Endothelial cell of umbilical vein (primary cell): ENCODE measurements at regions not wholly inside any gene's neighbourhood (a gene's known extent, or its start where the extent isn't known, plus 50 kb on each side); places are given as distances from the start of the nearest gene placed in this dataset.

Source experiments
- BruUV-seq: library from RNA; stranded (reverse); fragments of 400-500 nt; replicated peaks from 2 replicates; lab custom pipeline; 2021; lab: Mats Ljungman, UMichigan
- CTCF ChIA-PET: fragments of 300-600, 350-600 bp; sonication (Branson Sonifier 250); formaldehyde crosslinking; loops from one replicate; lab custom pipeline; 2021; ENCODE audit warnings: antibody characterized with exemption, inconsistent platforms; lab: Charles Lee
- POLR2A ChIA-PET: fragments of 300-600, 350-600 bp; sonication (Branson Sonifier 250); formaldehyde crosslinking; loops from one replicate; lab custom pipeline; 2021; ENCODE audit warnings: antibody characterized with exemption, inconsistent platforms; lab: Charles Lee
- DNase-seq: peaks from one replicate; pipeline ENCODE4 v3.0.0-alpha.2; 2011; ENCODE audit warnings: low read depth, low spot score
- FAIRE-seq: peaks from 2 replicates; lab custom pipeline; 2011; peaks lifted over from hg19 to GRCh38; lab: Jason Lieb, UNC
- H2AFZ ChIP-seq: 2 replicates; pipeline ENCODE4 v1.6.0; 2012; ENCODE audit warnings: low read depth, low read length, control low read depth, inconsistent platforms
- H3K27ac ChIP-seq: 2 replicates; pipeline ENCODE4 v1.5.1; 2011; ENCODE audit warnings: low read depth, mild to moderate bottlenecking, control low read depth, low read length, moderate library complexity; ENCODE audit not compliant: insufficient read depth
- H3K27me3 ChIP-seq, 2 experiments: 2 replicates each; pipeline versions ENCODE4 v1.6.0 to v1.6.1; 2011; ENCODE audit warnings: low read length in 2 of 2, mixed read lengths in 1 of 2; ENCODE audit not compliant: control insufficient read depth in 2 of 2, insufficient read depth in 2 of 2
- H3K36me3 ChIP-seq, 2 experiments: 2 replicates in 1 of 2; 3 replicates in 1 of 2; pipeline ENCODE4 v1.5.1; 2011; ENCODE audit warnings: low read length in 2 of 2, mild to moderate bottlenecking in 1 of 2, moderate library complexity in 1 of 2; ENCODE audit not compliant: control insufficient read depth in 2 of 2, insufficient read depth in 2 of 2; ENCODE audit errors: extremely low read depth in 1 of 2
- H3K4me1 ChIP-seq: 3 replicates; pipeline ENCODE4 v1.5.1; 2011; ENCODE audit warnings: mild to moderate bottlenecking, low read length; ENCODE audit not compliant: control insufficient read depth, insufficient read depth; ENCODE audit errors: extremely low read depth
- H3K4me2 ChIP-seq: 2 replicates; pipeline ENCODE4 v1.6.1; 2011; ENCODE audit warnings: low read length, control low read depth, mixed read lengths; ENCODE audit not compliant: insufficient read depth
- H3K4me3 ChIP-seq, 3 experiments: fragments of 200-600 bp in 1 of 3; sonication (generic), shearing (Covaris generic) in 1 of 3; replicated peaks in 1 of 3; 2 replicates each; pipeline ENCODE4 v1.5.1; 2011 to 2016; ENCODE audit warnings: control low read depth in 3 of 3, low read length in 3 of 3, mild to moderate bottlenecking in 2 of 3, inconsistent platforms in 1 of 3, low read depth in 1 of 3, moderate library complexity in 1 of 3; ENCODE audit not compliant: insufficient read depth in 1 of 3
- H3K79me2 ChIP-seq: 2 replicates; pipeline ENCODE4 v1.6.0; 2012; ENCODE audit warnings: low read length, inconsistent platforms; ENCODE audit not compliant: control insufficient read depth, insufficient read depth
- H3K9ac ChIP-seq: replicated peaks from 2 replicates; pipeline ENCODE3; 2011; ENCODE audit warnings: low read length, control low read depth; ENCODE audit not compliant: insufficient read depth; ENCODE audit errors: extremely low read depth
- H3K9me1 ChIP-seq: replicated peaks from 3 replicates; pipeline ENCODE4 v1.6.0; 2011; ENCODE audit warnings: mild to moderate bottlenecking, low read length; ENCODE audit not compliant: control insufficient read depth, insufficient read depth; ENCODE audit errors: extremely low read depth
- H3K9me3 ChIP-seq: replicated peaks from 2 replicates; pipeline ENCODE4 v1.5.1; 2012; ENCODE audit warnings: low read length, inconsistent platforms; ENCODE audit not compliant: control insufficient read depth, insufficient read depth
- H4K20me1 ChIP-seq: replicated peaks from 2 replicates; pipeline ENCODE3; 2011; ENCODE audit warnings: mild to moderate bottlenecking, low read length; ENCODE audit not compliant: control insufficient read depth, insufficient read depth; ENCODE audit errors: extremely low read depth
- EZH2 ChIP-seq: IDR thresholded peaks from 2 replicates; pipeline ENCODE4 v1.6.1; 2012; ENCODE audit warnings: borderline replicate concordance, low read depth, mild to moderate bottlenecking, moderate library complexity, low read length, inconsistent platforms; ENCODE audit not compliant: severe bottlenecking
- FOS ChIP-seq: IDR thresholded peaks from 2 replicates; pipeline ENCODE4 v1.6.1; 2011; ENCODE audit warnings: mild to moderate bottlenecking, low read length, moderate library complexity, borderline replicate concordance; ENCODE audit not compliant: insufficient read depth
- GATA2 ChIP-seq: IDR thresholded peaks from 2 replicates; pipeline ENCODE4 v1.7.0; 2011; ENCODE audit warnings: low read depth, mild to moderate bottlenecking, moderate library complexity, mixed read lengths, low read length; ENCODE audit not compliant: insufficient read length, insufficient read depth
- JUN ChIP-seq: IDR thresholded peaks from 2 replicates; pipeline ENCODE4 v1.6.1; 2011; ENCODE audit warnings: borderline replicate concordance, low read depth; ENCODE audit not compliant: insufficient read length, insufficient read depth
- MYC ChIP-seq: IDR thresholded peaks from one replicate; pipeline ENCODE4 v1.6.1; 2011; ENCODE audit warnings: mild to moderate bottlenecking, low read depth, low read length
- POLR2A ChIP-seq: IDR thresholded peaks from 2 replicates; pipeline ENCODE4 v1.6.1; 2012; ENCODE audit warnings: low read depth, mild to moderate bottlenecking, control low read depth, low read length
- POLR2AphosphoS5 ChIP-seq: IDR thresholded peaks from 2 replicates; pipeline ENCODE4 v1.6.1; 2012; ENCODE audit warnings: low read depth, mild to moderate bottlenecking, control low read depth, low read length, moderate library complexity; ENCODE audit not compliant: insufficient read depth
- dilution Hi-C: fragments of 300-500 bp; cut with MboI; formaldehyde crosslinking; loops from one replicate; pipeline ENCODE4 v1.15.0; 2019; ENCODE audit warnings: low sequenced_read_pairs; ENCODE audit not compliant: extremely low pct_ligation_motif_present
- intact Hi-C: fragments of 100-400 bp; cut with micrococcal nuclease; formaldehyde crosslinking; loops from one replicate; pipeline ENCODE4 v1.10.0; 2022
- TF ChIP-seq, protein P1 (sequence below): IDR thresholded peaks from 2 replicates; pipeline ENCODE4 v1.6.1; 2011; ENCODE audit not compliant: insufficient read depth, insufficient read length
- TF ChIP-seq, protein P2 (sequence below), 2 donors: IDR thresholded peaks; 1 replicate in 1 of 2; 2 replicates in 1 of 2; pipeline ENCODE4 v1.5.1; 2011; ENCODE audit warnings: low read length in 2 of 2, mild to moderate bottlenecking in 2 of 2, moderate library complexity in 2 of 2, control low read depth in 1 of 2, inconsistent platforms in 1 of 2, low read depth in 1 of 2; ENCODE audit not compliant: insufficient read depth in 1 of 2; ENCODE audit errors: extremely low read depth in 1 of 2

DNA sequence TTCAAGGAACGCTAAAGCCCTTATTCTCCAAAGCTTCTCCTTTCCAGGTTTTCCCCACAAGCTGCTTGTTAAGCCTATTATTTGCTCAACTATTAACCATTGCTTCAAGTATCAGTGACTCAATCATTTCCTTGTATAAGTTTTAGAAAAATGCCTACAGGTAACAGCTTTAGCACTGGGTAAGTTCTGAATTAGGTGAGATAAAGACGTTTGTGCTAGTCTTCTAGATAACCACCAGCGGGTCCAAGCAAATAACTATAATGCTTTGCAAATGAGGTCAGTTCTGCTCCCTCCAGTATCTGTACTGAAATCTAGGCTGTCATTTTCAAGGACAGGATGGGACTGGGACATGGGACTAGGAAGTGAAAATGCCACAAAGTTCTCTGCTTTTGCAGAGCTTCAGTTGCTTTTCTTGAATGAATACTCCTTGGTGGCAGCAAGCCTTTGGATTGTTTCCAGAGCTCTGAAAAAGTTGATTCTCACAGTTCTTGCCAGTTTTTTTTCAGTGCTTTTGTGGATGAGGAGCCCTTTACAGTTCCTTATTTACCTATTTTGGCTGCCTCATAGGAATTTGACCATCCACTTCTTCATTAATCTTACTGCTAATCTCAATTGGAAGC, 1487.7 kb downstream of the EFNB2 start:
- TF ChIP-seq FOS (no peak), POLR2AphosphoS5 (no peak), GATA2 (no peak), EZH2 (no peak), POLR2A (no peak), JUN (no peak), MYC (no peak)
- TF ChIP-seq, protein P1, sequence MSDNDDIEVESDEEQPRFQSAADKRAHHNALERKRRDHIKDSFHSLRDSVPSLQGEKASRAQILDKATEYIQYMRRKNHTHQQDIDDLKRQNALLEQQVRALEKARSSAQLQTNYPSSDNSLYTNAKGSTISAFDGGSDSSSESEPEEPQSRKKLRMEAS: no peak
- TF ChIP-seq, protein P2, sequence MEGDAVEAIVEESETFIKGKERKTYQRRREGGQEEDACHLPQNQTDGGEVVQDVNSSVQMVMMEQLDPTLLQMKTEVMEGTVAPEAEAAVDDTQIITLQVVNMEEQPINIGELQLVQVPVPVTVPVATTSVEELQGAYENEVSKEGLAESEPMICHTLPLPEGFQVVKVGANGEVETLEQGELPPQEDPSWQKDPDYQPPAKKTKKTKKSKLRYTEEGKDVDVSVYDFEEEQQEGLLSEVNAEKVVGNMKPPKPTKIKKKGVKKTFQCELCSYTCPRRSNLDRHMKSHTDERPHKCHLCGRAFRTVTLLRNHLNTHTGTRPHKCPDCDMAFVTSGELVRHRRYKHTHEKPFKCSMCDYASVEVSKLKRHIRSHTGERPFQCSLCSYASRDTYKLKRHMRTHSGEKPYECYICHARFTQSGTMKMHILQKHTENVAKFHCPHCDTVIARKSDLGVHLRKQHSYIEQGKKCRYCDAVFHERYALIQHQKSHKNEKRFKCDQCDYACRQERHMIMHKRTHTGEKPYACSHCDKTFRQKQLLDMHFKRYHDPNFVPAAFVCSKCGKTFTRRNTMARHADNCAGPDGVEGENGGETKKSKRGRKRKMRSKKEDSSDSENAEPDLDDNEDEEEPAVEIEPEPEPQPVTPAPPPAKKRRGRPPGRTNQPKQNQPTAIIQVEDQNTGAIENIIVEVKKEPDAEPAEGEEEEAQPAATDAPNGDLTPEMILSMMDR (IDR thresholded peaks at IDR 0.05; ENCODE audit: extremely low read depth in 1 of 2, insufficient read depth in 1 of 2, low read depth in 1 of 2, low read length in 2 of 2): no peak
- Histone ChIP-seq H3K9me1 (no peaks in the 10 kb centered on the region), H3K27me3 (no peaks in the 10 kb centered on the region), H3K79me2 (no peaks in the 10 kb centered on the region), H3K9ac (no peak overlapping the region), H3K9me3 (no peaks in the 10 kb centered on the region), H4K20me1 (no peaks in the 10 kb centered on the region), H3K27ac (no peak overlapping the region), H3K4me1 (no peaks in the 10 kb centered on the region), H3K4me3 (no peak overlapping the region), H2AFZ (no peak overlapping the region), H3K4me2 (no peak overlapping the region), H3K36me3 (no peaks in the 10 kb centered on the region)
- dilution Hi-C loops (no loop called here), intact Hi-C loops (no loop called here)
- FAIRE-seq (no peak), DNase-seq (no peak)
- POLR2A ChIA-PET: no interaction called here
- BruUV-seq: no TSS peak
- CTCF ChIA-PET: interaction anchor here (1.1 kb wide), 1 partner anchor 11 kb away, joined by 4 read pairs; no protein-coding TSS in a partner anchor
